GM21529 (cell line): ENCODE measurements at regions not wholly inside any gene's neighbourhood (a gene's known extent, or its start where the extent isn't known, plus 50 kb on each side); places are given as distances from the start of the nearest gene placed in this dataset.
A peak's percentile ranks its signal among the peaks of the same experiment; 100 is the strongest.

Source experiments
- ATAC-seq: cut with Tn5 transposase; IDR thresholded peaks from one replicate; pipeline ENCODE4 v1.9.1; 2021; ENCODE audit not compliant: unreplicated experiment

GRCh38 chr2:211061612-211062296, 505.4 kb downstream of the CPS1 start:
- ATAC-seq, result no peak

- ATAC-seq, result no peak
These were observed 505.9 kb downstream of the CPS1 start for GRCh38 chr2:211062297-211062612.

GRCh38 chr2:211067029-211067428, 510.6 kb downstream of the CPS1 start:
- ATAC-seq, result no peak

- ATAC-seq, result no peak
These were observed 511.8 kb downstream of the CPS1 start for GRCh38 chr2:211068108-211068780.

GRCh38 chr2:211070547-211070946, 514.1 kb downstream of the CPS1 start:
- no peak for ATAC-seq

GRCh38 chr2:211077216-211077767, 520.9 kb downstream of the CPS1 start:
- no peak for ATAC-seq

- ATAC-seq, result no peak
These were observed 528.0 kb downstream of the CPS1 start for GRCh38 chr2:211084352-211084751.

GRCh38 chr2:211085056-211085680, 528.8 kb downstream of the CPS1 start:
- peak; percentile 70 for ATAC-seq

- ATAC-seq, result no peak
These were observed 529.6 kb downstream of the CPS1 start for GRCh38 chr2:211086049-211086448.

GRCh38 chr2:211089127-211089526, 532.7 kb downstream of the CPS1 start:
- no peak for ATAC-seq

- no peak for ATAC-seq
These were observed 537.4 kb downstream of the CPS1 start for GRCh38 chr2:211093743-211094303.

GRCh38 chr2:211103989-211104388, 547.6 kb downstream of the CPS1 start:
- no peak for ATAC-seq

GRCh38 chr2:211113334-211114175, 557.2 kb downstream of the CPS1 start:
- ATAC-seq, result no peak

GRCh38 chr2:211114826-211115455, 558.5 kb downstream of the CPS1 start:
- ATAC-seq, result no peak

GRCh38 chr2:211117026-211117425, 560.6 kb downstream of the CPS1 start:
- ATAC-seq, result no peak

GRCh38 chr2:211126256-211126655, 569.9 kb downstream of the CPS1 start:
- no peak for ATAC-seq

GRCh38 chr2:211127501-211127900, 571.1 kb downstream of the CPS1 start:
- no peak for ATAC-seq

- ATAC-seq, result no peak
These were observed 571.9 kb downstream of the CPS1 start for GRCh38 chr2:211128287-211128686.

- ATAC-seq, result no peak
These were observed 573.4 kb downstream of the CPS1 start for GRCh38 chr2:211129798-211130197.

- no peak for ATAC-seq
These were observed 575.6 kb downstream of the CPS1 start for GRCh38 chr2:211132046-211132445.
